NCI-H510A (cell line): ENCODE measurements at regions not wholly inside any gene's neighbourhood (a gene's known extent, or its start where the extent isn't known, plus 50 kb on each side); places are given as distances from the start of the nearest gene placed in this dataset.
A peak's percentile ranks its signal among the peaks of the same experiment; 100 is the strongest.
"Not testable (repeated sequence)": the region's sequence is repeated elsewhere in the genome, so short reads cannot be mapped to it uniquely, and the experiment has no call there.

Experiments
- DNase-seq: peaks from one replicate; lab custom pipeline; 2025; lab: John Stamatoyannopoulos, UW

- no peak for DNase-seq
Observed at GRCh38 chr5:155512329-155512728, 498.8 kb downstream of the KIF4B start.

GRCh38 chr5:155514105-155514563, 500.6 kb downstream of the KIF4B start:
- no peak for DNase-seq

- DNase-seq: peak; percentile 42
Observed at GRCh38 chr5:155522540-155522939, 509.0 kb downstream of the KIF4B start.

GRCh38 chr5:155529362-155529761, 515.8 kb downstream of the KIF4B start:
- DNase-seq: no peak

- DNase-seq: no peak
Observed at GRCh38 chr5:155530046-155530445, 516.5 kb downstream of the KIF4B start.

GRCh38 chr5:155532621-155533311, 519.2 kb downstream of the KIF4B start:
- no peak for DNase-seq

GRCh38 chr5:155540000-155540595, 526.5 kb downstream of the KIF4B start:
- no peak for DNase-seq

- peak; percentile 16 for DNase-seq
Observed at GRCh38 chr5:155546075-155546474, 532.5 kb downstream of the KIF4B start.

GRCh38 chr5:155554500-155554899, 540.9 kb downstream of the KIF4B start:
- no peak for DNase-seq

GRCh38 chr5:155556222-155556621, 542.7 kb downstream of the KIF4B start:
- no peak for DNase-seq

GRCh38 chr5:155556700-155557099, 543.1 kb downstream of the KIF4B start:
- no peak for DNase-seq

GRCh38 chr5:155562158-155562557, 548.6 kb downstream of the KIF4B start:
- DNase-seq: no peak

GRCh38 chr5:155564541-155564940, 551.0 kb downstream of the KIF4B start:
- no peak for DNase-seq

- DNase-seq: no peak
Observed at GRCh38 chr5:155575861-155576260, 562.3 kb downstream of the KIF4B start.

- not testable (repeated sequence) for DNase-seq
Observed at GRCh38 chr5:155586808-155587207, 573.3 kb downstream of the KIF4B start.

GRCh38 chr5:155587458-155587857, 573.9 kb downstream of the KIF4B start:
- DNase-seq: no peak

- DNase-seq: no peak
Observed at GRCh38 chr5:155591273-155591672, 577.7 kb downstream of the KIF4B start.

GRCh38 chr5:155594270-155594669, 580.7 kb downstream of the KIF4B start:
- no peak for DNase-seq

- DNase-seq: no peak
Observed at GRCh38 chr5:155595791-155596190, 582.2 kb downstream of the KIF4B start.

GRCh38 chr5:155598552-155598951, 585.0 kb downstream of the KIF4B start:
- no peak for DNase-seq

GRCh38 chr5:155605920-155606319, 592.4 kb downstream of the KIF4B start:
- peak; percentile 38 for DNase-seq

- no peak for DNase-seq
Observed at GRCh38 chr5:155616779-155617392, 603.3 kb downstream of the KIF4B start.

- no peak for DNase-seq
Observed at GRCh38 chr5:155619688-155620087, 606.1 kb downstream of the KIF4B start.
